Neural cell (in vitro differentiated cells): ENCODE measurements at regions not wholly inside any gene's neighbourhood (a gene's known extent, or its start where the extent isn't known, plus 50 kb on each side); places are given as distances from the start of the nearest gene placed in this dataset.

Experiments used
- H2AFZ ChIP-seq: fragments of 200-600, 300-800 bp; sonication (generic), shearing (Covaris generic); 2 replicates; pipeline ENCODE4 v1.6.0; 2014; ENCODE audit warnings: low read depth, mild to moderate bottlenecking, antibody characterized with exemption, low read length, moderate library complexity
- H3F3A ChIP-seq: fragments of 200-600 bp; shearing (Covaris generic); 2 replicates; pipeline ENCODE4 v1.6.1; 2016; ENCODE audit warnings: mild to moderate bottlenecking, moderate library complexity, mixed read lengths, antibody characterized with exemption, low read length; ENCODE audit not compliant: insufficient read depth, poor library complexity, severe bottlenecking
- H3K27ac ChIP-seq: fragments of 200-600, 300-800 bp; sonication (generic), shearing (Covaris generic); 2 replicates; pipeline ENCODE4 v1.5.1; 2014; ENCODE audit warnings: mild to moderate bottlenecking, low read length, moderate library complexity
- H3K27me3 ChIP-seq: fragments of 300-800, 200-600 bp; sonication (generic), shearing (Covaris generic); 2 replicates; pipeline ENCODE4 v1.6.0; 2014; ENCODE audit warnings: mild to moderate bottlenecking, low read depth, low read length, moderate library complexity; ENCODE audit not compliant: insufficient read depth
- H3K36me3 ChIP-seq: fragments of 300-800, 200-600 bp; sonication (generic), shearing (Covaris generic); 2 replicates; pipeline ENCODE4 v1.5.1; 2014; ENCODE audit warnings: mild to moderate bottlenecking, antibody characterized with exemption, low read length, moderate library complexity; ENCODE audit not compliant: insufficient read depth
- H3K4me2 ChIP-seq: fragments of 300-800, 200-600 bp; sonication (generic), shearing (Covaris generic); 2 replicates; pipeline ENCODE4 v1.6.0; 2014; ENCODE audit warnings: mild to moderate bottlenecking, low read length
- H3K4me3 ChIP-seq: fragments of 300-800, 200-600 bp; sonication (generic), shearing (Covaris generic); 2 replicates; pipeline ENCODE4 v1.5.1; 2014; ENCODE audit warnings: mild to moderate bottlenecking, low read length, moderate library complexity
- H3K79me2 ChIP-seq: fragments of 200-600 bp; shearing (Covaris generic); replicated peaks from 2 replicates; pipeline ENCODE4 v1.6.0; 2014; ENCODE audit warnings: mild to moderate bottlenecking, low read length, moderate library complexity; ENCODE audit not compliant: insufficient read depth
- H3K9ac ChIP-seq: fragments of 300-800, 200-600 bp; sonication (generic), shearing (Covaris generic); 2 replicates; pipeline ENCODE4 v1.6.1; 2016; ENCODE audit warnings: mild to moderate bottlenecking, low read length, mixed read lengths
- H3K9me2 ChIP-seq: fragments of 200-600 bp; shearing (Covaris generic); 2 replicates; pipeline ENCODE4 v1.6.1; 2016; ENCODE audit warnings: mild to moderate bottlenecking, low read length, mixed read lengths; ENCODE audit not compliant: insufficient read depth
- H3K9me3 ChIP-seq: fragments of 200-600, 300-800 bp; sonication (generic), shearing (Covaris generic); 2 replicates; pipeline ENCODE4 v1.6.1; 2016; ENCODE audit warnings: mild to moderate bottlenecking, mixed run types, low read length, moderate library complexity, mixed read lengths
- H4K20me1 ChIP-seq: fragments of 200-600 bp; shearing (Covaris generic); 2 replicates; pipeline ENCODE4 v1.6.1; 2016; ENCODE audit warnings: mild to moderate bottlenecking, mixed run types; ENCODE audit not compliant: insufficient read depth
- EP300 ChIP-seq: fragments of 450-650 bp; conservative IDR thresholded peaks from 2 replicates; pipeline ENCODE4 v1.6.1; 2014; ENCODE audit warnings: antibody characterized with exemption, mild to moderate bottlenecking, moderate library complexity; ENCODE audit not compliant: poor library complexity, severe bottlenecking
- EZH2 ChIP-seq: fragments of 200-600, 300-800 bp; shearing (Covaris generic), sonication (generic); IDR thresholded peaks from 2 replicates; pipeline ENCODE4 v1.6.1; 2014; ENCODE audit warnings: antibody characterized with exemption, low read length, borderline replicate concordance, mild to moderate bottlenecking; ENCODE audit not compliant: insufficient read depth, poor library complexity, severe bottlenecking
- MXI1 ChIP-seq: fragments of 450-650 bp; conservative IDR thresholded peaks from 2 replicates; pipeline ENCODE4 v1.6.1; 2014; ENCODE audit warnings: antibody characterized with exemption, mild to moderate bottlenecking; ENCODE audit not compliant: poor library complexity, severe bottlenecking
- POLR2AphosphoS5 ChIP-seq: IDR thresholded peaks from 2 replicates; pipeline ENCODE4 v1.6.1; 2012
- RAD21 ChIP-seq: fragments of 450-650 bp; conservative IDR thresholded peaks from 2 replicates; pipeline ENCODE4 v1.6.1; 2014; ENCODE audit warnings: antibody characterized with exemption, mild to moderate bottlenecking, moderate library complexity
- REST ChIP-seq: IDR thresholded peaks from 2 replicates; pipeline ENCODE4 v1.6.1; 2012; ENCODE audit warnings: borderline replicate concordance
- SMC3 ChIP-seq: fragments of 450-650 bp; conservative IDR thresholded peaks from 2 replicates; pipeline ENCODE4 v1.6.1; 2014; ENCODE audit warnings: antibody characterized with exemption, mild to moderate bottlenecking, moderate library complexity; ENCODE audit not compliant: poor library complexity
- TAF1 ChIP-seq: IDR thresholded peaks from 2 replicates; pipeline ENCODE4 v1.6.1; 2012; ENCODE audit warnings: low read depth
- TF ChIP-seq, protein P1 (sequence below): fragments of 450-650 bp; IDR thresholded peaks from 2 replicates; pipeline ENCODE4 v1.5.1; 2014; ENCODE audit warnings: antibody characterized with exemption, mild to moderate bottlenecking, moderate library complexity; ENCODE audit not compliant: poor library complexity, severe bottlenecking

- Histone ChIP-seq H4K20me1 (no peaks in the 10 kb centered on the region), H3K79me2 (no peaks in the 10 kb centered on the region), H3K9ac (no peak overlapping the region), H3K9me3 (no peaks in the 10 kb centered on the region), H3K4me2 (no peak overlapping the region), H3F3A (no peaks in the 10 kb centered on the region), H3K27ac (no peak overlapping the region), H3K4me3 (no peak overlapping the region), H2AFZ (no peak overlapping the region), H3K27me3 (no peaks in the 10 kb centered on the region), H3K36me3 (no peaks in the 10 kb centered on the region), H3K9me2 (no peaks in the 10 kb centered on the region)
- TF ChIP-seq RAD21 (no peak), REST (no peak), MXI1 (no peak), POLR2AphosphoS5 (no peak), EP300 (no peak), EZH2 (no peak), TAF1 (no peak), SMC3 (no peak)
- TF ChIP-seq, protein P1, sequence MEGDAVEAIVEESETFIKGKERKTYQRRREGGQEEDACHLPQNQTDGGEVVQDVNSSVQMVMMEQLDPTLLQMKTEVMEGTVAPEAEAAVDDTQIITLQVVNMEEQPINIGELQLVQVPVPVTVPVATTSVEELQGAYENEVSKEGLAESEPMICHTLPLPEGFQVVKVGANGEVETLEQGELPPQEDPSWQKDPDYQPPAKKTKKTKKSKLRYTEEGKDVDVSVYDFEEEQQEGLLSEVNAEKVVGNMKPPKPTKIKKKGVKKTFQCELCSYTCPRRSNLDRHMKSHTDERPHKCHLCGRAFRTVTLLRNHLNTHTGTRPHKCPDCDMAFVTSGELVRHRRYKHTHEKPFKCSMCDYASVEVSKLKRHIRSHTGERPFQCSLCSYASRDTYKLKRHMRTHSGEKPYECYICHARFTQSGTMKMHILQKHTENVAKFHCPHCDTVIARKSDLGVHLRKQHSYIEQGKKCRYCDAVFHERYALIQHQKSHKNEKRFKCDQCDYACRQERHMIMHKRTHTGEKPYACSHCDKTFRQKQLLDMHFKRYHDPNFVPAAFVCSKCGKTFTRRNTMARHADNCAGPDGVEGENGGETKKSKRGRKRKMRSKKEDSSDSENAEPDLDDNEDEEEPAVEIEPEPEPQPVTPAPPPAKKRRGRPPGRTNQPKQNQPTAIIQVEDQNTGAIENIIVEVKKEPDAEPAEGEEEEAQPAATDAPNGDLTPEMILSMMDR = no peak
These were observed 342.5 kb downstream of the NFIB start for GRCh38 chr9:13971415-13971814.

- no peaks in the 10 kb centered on the region for H3K9me2 ChIP-seq
- H3F3A ChIP-seq = no peaks in the 10 kb centered on the region
- no peaks in the 10 kb centered on the region for H3K27me3 ChIP-seq
- no peak overlapping the region for H3K9ac ChIP-seq
- H2AFZ ChIP-seq = no peak overlapping the region
- H3K79me2 ChIP-seq = no peaks in the 10 kb centered on the region
- H3K27ac ChIP-seq = no peak overlapping the region
- H3K9me3 ChIP-seq = no peaks in the 10 kb centered on the region
- TF ChIP-seq MXI1 (no peak), REST (no peak), RAD21 (no peak), POLR2AphosphoS5 (no peak), TAF1 (no peak), EZH2 (no peak), EP300 (no peak), SMC3 (no peak)
- TF ChIP-seq, protein P1 = no peak
- no peaks in the 10 kb centered on the region for H4K20me1 ChIP-seq
- no peaks in the 10 kb centered on the region for H3K36me3 ChIP-seq
- H3K4me2 ChIP-seq = no peak overlapping the region
- no peak overlapping the region for H3K4me3 ChIP-seq
These were observed 343.5 kb downstream of the NFIB start for GRCh38 chr9:13970426-13970825.
